ENCODE measurements at regions not wholly inside any gene's neighbourhood (a gene's known extent, or its start where the extent isn't known, plus 50 kb on each side); places are given as distances from the start of the nearest gene placed in this dataset.

- no peak for TF ChIP-seq CTCF (conservative IDR thresholded peaks at IDR 0.05)
- no peak for TF ChIP-seq ZFX (IDR thresholded peaks at IDR 0.05)
Observed at GRCh38 chr2:212897296-212897695, 254.1 kb downstream of the IKZF2 start.
